Stromal cell of bone marrow (primary cell): ENCODE measurements at regions not wholly inside any gene's neighbourhood (a gene's known extent, or its start where the extent isn't known, plus 50 kb on each side); places are given as distances from the start of the nearest gene placed in this dataset.
"Not testable (repeated sequence)": the region's sequence is repeated elsewhere in the genome, so short reads cannot be mapped to it uniquely, and the experiment has no call there.

Experiments used
- DNase-seq: peaks from one replicate; pipeline ENCODE4 v3.0.0-alpha.2; 2012; ENCODE audit warnings: low read depth

DNA sequence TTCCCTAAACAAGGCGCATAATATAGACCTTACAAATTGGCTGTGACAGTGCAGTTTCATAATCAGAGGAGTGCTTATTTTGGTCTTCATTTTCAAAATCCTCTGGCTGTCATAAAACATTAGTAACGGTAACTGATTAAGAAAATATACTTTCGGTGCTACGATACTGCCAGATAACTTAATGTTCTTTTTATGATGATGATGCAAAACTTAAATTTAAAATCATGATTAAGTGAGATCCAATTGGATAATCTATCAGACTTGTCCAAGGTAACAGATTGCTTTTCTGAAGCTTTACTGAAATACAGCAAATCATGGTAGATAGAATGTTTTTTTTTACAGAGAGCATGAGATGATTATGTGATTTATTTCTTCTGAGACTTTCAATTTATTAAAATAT is 364.2 kb upstream of the CNTN3 start:
- DNase-seq: no peak

- not testable (repeated sequence) for DNase-seq
Observed at GRCh38 chr3:74985028-74985904, 370.8 kb upstream of the CNTN3 start.

DNA sequence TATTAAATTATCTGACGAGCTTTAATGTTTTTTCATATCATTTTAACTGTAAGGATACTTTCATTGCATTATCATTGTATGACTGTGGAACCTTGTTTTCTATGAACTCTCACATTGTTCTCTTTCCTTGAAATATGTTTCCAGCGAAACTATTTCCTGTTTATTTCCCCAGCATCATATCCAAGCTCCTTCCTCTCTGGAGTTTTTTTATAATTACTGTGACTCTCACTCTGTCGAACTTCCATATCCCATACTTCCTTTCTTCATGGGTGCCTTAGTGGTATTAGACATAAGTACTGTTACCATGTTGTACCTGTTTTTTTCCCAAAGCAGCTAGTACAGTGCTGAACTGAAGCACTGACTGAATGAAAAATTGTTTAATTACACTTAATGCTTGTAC is 373.6 kb upstream of the CNTN3 start:
- DNase-seq: no peak

DNA sequence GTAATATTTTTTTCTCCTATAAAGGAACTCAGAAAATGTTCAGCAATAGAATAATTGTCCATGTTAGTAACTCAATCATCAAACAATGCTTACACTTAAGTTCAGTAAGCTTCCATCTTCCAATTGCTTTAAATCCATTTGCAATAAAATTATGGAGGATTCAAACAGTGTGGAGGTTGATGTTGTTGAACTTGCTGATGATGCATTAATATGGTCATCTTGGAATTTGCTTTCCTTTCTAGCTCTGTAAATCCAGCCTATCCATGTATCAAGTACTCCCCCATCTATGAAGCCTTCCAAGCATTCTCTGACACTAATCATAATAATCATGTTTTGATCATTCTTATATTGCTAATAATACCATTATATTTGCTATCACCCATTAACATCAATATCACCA is 378.4 kb upstream of the CNTN3 start:
- no peak for DNase-seq

DNA sequence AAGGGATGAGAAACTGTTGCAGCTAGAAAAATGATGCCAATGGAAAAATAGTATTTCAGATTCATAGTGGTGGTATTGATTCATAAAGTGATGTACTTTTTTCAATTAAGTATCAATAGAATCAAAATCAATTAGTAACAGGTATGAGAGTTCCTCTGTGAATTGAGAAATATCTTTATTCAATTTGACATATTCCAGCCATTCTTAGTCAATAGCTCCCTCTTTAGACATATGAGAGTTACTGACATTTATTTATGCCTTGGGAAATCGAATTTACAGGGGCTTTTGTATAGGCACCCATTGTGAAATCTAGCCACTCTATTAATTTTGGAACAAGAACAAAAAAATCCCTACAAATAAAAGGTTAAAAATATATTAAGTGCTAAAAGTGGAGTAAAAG is 386.9 kb upstream of the CNTN3 start:
- no peak for DNase-seq

- no peak for DNase-seq
Observed at GRCh38 chr3:75012791-75013331, 398.4 kb upstream of the CNTN3 start.

- DNase-seq: no peak
Observed at GRCh38 chr3:75014008-75014407, 399.5 kb upstream of the CNTN3 start.

DNA sequence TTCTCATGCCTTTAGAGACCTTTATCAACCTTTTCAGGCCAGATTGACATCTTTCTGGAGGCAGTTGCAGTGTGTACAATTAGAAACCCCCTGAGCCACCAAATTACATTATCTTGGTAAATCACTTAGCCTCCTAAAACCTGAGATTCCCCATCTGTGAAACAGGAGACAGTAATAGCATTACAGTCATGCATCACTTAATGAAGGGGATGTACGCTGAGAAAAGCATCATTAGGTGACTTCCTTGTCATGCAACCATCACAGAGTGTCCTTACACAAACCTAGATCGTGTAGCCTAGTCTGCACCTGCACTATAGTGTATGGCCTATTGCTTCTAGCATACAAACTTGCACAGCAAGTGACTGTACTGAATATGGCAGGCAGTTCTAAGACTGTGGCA is 400.8 kb upstream of the CNTN3 start:
- DNase-seq: no peak

- DNase-seq: no peak
Observed at GRCh38 chr3:75035146-75035545, 420.7 kb upstream of the CNTN3 start.

DNA sequence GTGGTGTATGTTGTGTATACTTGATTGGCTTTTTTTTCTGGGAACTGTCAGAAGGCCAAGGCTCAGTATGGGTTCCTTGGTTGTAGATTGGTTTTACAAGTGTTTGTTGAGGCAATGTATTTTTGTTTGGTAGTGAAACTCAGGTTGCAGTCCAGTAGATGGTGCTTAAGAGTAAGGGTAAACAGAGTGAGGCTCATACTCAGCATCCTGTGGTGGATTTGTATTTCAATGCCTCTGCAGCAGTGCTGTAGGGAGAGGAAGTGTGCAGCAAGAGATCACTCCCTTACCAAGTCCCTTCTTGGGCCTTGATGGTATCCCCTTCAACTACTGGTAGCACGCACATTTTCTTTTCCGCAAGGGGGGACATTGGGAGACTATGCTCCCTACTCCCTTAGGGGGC is 428.5 kb upstream of the CNTN3 start:
- DNase-seq: no peak

DNA sequence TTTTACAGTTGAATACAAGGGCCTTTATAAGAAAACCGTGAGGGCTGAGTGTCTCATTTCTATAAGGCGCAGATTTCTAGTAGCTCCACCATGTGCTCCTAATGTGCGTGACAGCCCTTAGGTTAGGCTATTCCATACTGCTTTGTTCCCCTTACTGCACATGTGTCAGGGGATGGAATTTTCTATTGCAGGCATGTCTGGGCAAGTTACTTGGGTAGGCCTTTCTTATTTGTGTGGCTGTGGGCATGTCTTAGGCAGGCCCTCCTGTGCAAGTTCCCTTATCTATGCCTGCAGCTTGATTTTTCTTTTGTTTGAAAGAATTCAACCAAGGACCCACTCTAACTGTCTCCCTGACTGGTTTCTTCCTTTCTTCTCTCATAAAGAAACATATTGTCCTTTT is 434.2 kb upstream of the CNTN3 start:
- no peak for DNase-seq

DNA sequence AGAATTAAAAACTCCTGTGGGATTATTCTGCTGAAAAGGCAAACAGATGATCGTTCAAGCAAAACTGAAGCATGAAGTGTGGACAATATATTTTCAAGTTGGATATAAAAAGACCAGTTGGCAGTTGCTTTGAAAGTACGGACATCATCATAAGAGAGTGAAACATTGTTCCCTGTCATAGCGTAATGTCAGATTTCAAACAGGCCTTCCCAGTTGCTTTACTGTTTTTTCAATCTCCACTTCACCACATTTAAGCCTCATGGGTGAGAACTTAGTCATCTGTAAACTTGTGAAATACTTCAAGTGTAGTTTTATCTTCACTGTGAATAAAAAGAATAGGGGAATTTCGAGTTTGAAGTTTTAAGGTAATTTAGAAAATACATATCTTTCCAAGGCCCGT is 435.1 kb upstream of the CNTN3 start:
- no peak for DNase-seq

DNA sequence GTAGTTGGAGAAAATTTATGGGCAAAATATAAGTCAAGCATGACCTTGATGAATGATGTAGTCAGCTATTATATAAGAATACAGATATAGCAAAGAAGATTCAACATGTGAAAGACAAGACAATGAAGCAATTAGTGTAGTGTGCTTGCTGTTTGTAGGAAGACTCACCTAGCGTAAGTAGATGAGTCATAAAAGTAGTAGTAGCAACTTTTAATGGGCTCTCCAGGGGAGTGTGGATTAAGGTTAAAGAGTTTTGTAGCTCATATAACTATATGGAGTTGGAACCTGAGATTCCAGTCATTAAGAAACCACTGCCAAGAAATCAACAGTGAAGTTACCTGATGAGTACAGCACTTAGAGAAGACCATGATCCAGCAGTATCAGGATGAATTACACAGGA is 444.7 kb upstream of the CNTN3 start:
- no peak for DNase-seq

GRCh38 chr3:75061806-75062205 is 447.3 kb upstream of the CNTN3 start:
- DNase-seq: no peak

- no peak for DNase-seq
Observed at GRCh38 chr3:75075158-75075557, 460.7 kb upstream of the CNTN3 start.

GRCh38 chr3:75076481-75076880 is 462.0 kb upstream of the CNTN3 start:
- DNase-seq: no peak

DNA sequence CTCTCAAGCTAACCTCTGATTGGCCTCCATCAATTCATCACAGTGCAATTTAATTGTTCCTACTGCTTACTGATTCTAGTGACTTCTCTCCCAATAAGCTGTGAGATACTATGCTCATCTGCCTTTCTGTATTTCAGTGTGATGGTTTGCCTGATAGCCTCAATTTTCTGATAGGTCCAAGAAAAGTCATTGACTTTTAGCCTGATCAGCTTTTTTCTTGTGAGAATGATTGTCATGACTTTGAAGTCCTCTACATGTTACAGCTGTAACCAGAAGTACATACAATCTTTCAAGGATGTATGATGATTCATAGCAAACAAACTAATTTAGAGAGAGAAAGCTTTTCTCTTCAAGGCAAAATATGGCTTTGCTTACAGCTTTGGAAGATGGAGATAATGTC is 463.8 kb upstream of the CNTN3 start:
- DNase-seq: no peak

- no peak for DNase-seq
Observed at GRCh38 chr3:75082845-75083244, 468.4 kb upstream of the CNTN3 start.

GRCh38 chr3:75089841-75090240 is 475.4 kb upstream of the CNTN3 start:
- DNase-seq: no peak

DNA sequence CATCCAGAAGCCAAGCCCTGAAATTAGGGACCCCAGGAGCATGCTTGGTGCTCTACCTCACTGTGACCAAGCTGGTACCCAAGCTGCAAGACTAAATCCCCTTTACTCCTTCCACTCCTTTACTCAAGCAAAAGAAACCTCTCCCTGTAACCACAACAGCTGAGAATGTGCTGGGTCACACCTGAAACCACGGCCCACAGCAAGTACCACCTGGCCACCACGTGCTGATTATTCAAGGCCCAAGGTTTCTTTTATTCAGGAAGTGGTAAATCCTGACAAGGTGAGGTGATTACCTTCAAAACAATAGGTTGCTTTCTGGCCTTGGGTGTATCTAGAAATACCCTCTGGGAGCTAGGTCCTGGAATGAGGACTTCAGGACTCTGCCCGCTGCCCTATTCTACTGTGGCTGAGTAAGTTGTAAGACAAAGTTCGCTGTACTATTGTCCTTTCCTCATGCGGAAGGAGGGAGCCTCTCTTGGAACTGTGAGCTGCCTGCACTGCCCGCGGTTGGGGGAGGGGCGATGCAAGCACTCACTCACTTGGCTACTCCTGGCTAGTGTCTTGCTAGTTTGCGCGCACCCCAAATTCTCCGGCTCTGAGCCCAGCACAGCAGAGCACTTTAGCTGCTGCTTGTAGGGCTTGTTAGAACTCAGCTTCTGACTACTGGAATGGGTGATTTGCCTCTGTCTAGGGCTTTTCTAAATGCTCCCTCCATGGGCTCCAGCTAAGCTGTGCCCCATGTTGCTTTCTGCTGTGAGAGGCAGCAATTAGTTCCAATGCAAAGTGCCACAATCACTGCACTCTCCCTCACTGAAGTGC is 487.1 kb upstream of the CNTN3 start:
- DNase-seq: no peak

DNA sequence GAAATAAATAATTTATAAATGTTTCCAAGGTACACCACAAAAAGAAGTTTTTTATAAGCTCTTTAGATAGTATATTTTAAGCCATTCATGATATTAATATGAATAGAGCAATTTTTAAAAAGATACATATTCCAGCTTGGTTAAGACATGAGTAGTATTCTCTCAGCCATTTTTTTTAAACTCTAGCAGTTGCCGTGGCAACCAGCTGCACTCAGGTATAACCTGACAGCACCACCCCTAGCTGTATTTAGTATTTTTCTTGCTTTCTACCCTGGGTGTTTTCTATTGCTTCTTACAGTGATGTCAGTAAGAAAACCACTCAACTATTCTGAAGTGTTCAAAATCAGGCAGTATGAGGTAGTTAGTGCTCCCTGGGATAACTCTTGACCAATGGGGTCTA is 496.3 kb upstream of the CNTN3 start:
- no peak for DNase-seq

DNA sequence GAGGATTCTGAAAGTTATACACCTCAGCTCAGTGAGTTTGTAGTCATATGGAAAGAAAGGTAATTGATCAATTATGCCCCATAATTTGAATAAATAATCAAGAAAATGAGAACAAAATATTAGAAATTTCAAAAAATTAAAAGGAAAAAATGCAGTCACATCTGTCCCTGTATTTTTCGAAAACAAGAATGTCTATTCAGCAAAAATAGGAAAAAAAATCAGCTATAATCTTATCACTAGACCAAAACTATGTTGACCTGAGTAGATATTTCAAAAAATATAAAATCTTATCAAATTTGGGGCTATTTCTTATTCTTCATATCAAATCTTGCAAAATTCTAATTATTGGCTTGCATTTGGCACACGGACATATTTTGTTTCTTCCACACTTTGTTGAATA is 501.2 kb upstream of the CNTN3 start:
- no peak for DNase-seq

DNA sequence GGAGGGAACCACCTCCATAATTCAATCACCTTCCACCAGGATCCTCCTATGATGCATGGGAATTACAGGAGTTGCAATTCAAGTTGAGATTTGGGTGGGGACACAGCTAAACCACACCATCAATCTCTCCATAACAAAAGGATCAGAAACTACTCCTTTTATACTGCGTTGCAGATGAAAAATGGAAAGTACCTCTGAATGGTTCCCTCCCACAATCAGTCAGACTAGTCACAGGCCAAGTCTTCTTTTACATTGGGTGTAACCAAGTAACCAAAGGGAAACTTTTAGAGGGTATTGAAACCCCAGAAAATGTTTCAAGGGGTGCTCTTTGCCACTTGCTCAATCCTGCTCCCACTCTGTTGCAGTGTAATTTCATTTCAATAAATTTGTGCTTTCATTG is 504.3 kb upstream of the CNTN3 start:
- no peak for DNase-seq
